ENCODE measurements at regions not wholly inside any gene's neighbourhood (a gene's known extent, or its start where the extent isn't known, plus 50 kb on each side); places are given as distances from the start of the nearest gene placed in this dataset.

DNA sequence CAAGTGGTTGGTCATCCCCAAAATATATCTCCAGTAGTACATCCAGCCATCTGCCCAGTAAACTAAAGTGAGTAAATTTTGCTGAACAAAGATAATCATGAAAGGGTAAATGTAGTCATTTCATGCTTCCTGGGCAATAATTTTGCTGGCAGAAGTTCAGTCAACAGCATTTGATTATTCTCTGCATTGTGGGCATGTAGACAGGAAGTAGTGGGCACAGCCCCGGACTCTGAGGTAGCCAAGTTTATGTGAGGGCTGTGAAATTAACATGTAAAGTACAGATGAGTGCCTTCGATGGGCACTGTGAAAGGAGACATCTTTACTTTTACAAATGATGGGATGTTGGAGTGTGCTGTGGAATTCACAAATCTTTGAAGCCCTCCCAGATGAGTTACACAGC is 312.2 kb upstream of the MTNR1B start:
- TF ChIP-seq SUZ12 (IDR thresholded peaks at IDR 0.05): no peak
- no peak for TF ChIP-seq SP1 (IDR thresholded peaks at IDR 0.05)
- no peak for TF ChIP-seq ZNF384 (IDR thresholded peaks at IDR 0.05)
- no peak for TF ChIP-seq ELF4 (IDR thresholded peaks at IDR 0.05)
- no peak for TF ChIP-seq FOXK2 (IDR thresholded peaks at IDR 0.05)

Data from HEK293T (cell line).